Keratinocyte (primary cell): ENCODE measurements at regions not wholly inside any gene's neighbourhood (a gene's known extent, or its start where the extent isn't known, plus 50 kb on each side); places are given as distances from the start of the nearest gene placed in this dataset.

ENCODE experiments used
- CTCF ChIP-seq, 3 experiments: IDR thresholded peaks in 1 of 3; conservative IDR thresholded peaks in 1 of 3; optimal IDR thresholded peaks in 1 of 3; 2 replicates in 2 of 3; 3 replicates in 1 of 3; pipeline versions ENCODE3 to v1.5.1; 2011; ENCODE audit warnings: low read length in 3 of 3, mild to moderate bottlenecking in 3 of 3, moderate library complexity in 2 of 3, control low read depth in 1 of 3, inconsistent platforms in 1 of 3; ENCODE audit not compliant: insufficient read depth in 2 of 3; ENCODE audit errors: extremely low read depth in 1 of 3
- EZH2 ChIP-seq: IDR thresholded peaks from one replicate; pipeline ENCODE4 v1.6.1; 2012; ENCODE audit warnings: inconsistent platforms, mild to moderate bottlenecking, low read length, moderate library complexity

GRCh38 chr14:83838226-83838625, 1691.7 kb upstream of the FLRT2 start:
- TF ChIP-seq CTCF (optimal IDR thresholded peaks at IDR 0.05 in 1 of 3, IDR thresholded peaks at IDR 0.05 in 1 of 3, conservative IDR thresholded peaks at IDR 0.05 in 1 of 3; ENCODE audit: extremely low read depth in 1 of 3, insufficient read depth in 2 of 3, low read length in 3 of 3) (no peak), EZH2 (no peak)
